H1 (cell line): ENCODE measurements at regions not wholly inside any gene's neighbourhood (a gene's known extent, or its start where the extent isn't known, plus 50 kb on each side); places are given as distances from the start of the nearest gene placed in this dataset.

Experiments used
- CEBPB ChIP-seq: IDR thresholded peaks from 2 replicates; pipeline ENCODE4 v1.6.1; 2012; ENCODE audit warnings: low read depth, low read length
- CREB1 ChIP-seq: IDR thresholded peaks from 2 replicates; pipeline ENCODE4 v1.6.1; 2012; ENCODE audit warnings: inconsistent platforms
- PHF8 ChIP-seq: fragments of 200-600 bp; sonication (generic); conservative IDR thresholded peaks from 2 replicates; pipeline ENCODE4 v1.7.1; 2012; ENCODE audit warnings: low read depth, mild to moderate bottlenecking, inconsistent platforms, low read length, moderate library complexity
- TF ChIP-seq, protein P1 (sequence below): IDR thresholded peaks from 2 replicates; pipeline ENCODE4 v1.6.1; 2012; ENCODE audit warnings: inconsistent platforms

DNA sequence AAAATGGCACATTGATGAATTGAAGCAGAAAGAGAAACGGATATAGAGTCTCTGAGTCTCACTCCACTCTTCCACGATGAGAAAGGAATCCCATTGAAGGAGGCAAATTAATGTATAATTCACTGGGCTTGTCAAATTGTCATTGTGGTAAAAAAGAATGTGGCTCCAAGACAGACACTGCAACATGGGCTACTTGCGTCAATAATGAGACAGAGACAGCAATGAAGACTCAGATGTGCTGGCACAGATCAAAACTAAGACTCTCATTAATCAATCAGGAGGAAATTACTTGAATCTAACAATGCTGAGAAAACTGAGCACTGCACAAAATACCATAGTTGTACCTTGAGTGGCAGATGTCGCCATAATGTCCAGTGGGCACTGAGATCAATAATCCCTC is 1485.5 kb downstream of the TECRL start (continued):
- TF ChIP-seq PHF8 (no peak), CREB1 (no peak), CEBPB (no peak)
- TF ChIP-seq, protein P1, sequence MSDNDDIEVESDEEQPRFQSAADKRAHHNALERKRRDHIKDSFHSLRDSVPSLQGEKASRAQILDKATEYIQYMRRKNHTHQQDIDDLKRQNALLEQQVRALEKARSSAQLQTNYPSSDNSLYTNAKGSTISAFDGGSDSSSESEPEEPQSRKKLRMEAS, result no peak
